ENCODE measurements at regions not wholly inside any gene's neighbourhood (a gene's known extent, or its start where the extent isn't known, plus 50 kb on each side); places are given as distances from the start of the nearest gene placed in this dataset.

GRCh38 chr4:124409044-124409443 lies 303.5 kb downstream of the ANKRD50 start:
- Mint-ChIP-seq H3K27ac (no peak overlapping the region), H3K9me3 (peaks cover 7% of the 10 kb centered on the region), H3K4me3 (no peak overlapping the region), H3K4me1 (no peaks in the 10 kb centered on the region), H3K36me3 (no peaks in the 10 kb centered on the region)
- ATAC-seq (no peak), DNase-seq (ENCODE audit: low spot score in 2 of 2) (no peak)

GRCh38 chr4:124414276-124415040 lies 298.1 kb downstream of the ANKRD50 start:
- Mint-ChIP-seq H3K4me3 (no peak overlapping the region), H3K4me1 (no peaks in the 10 kb centered on the region), H3K9me3 (peaks cover 10% of the 10 kb centered on the region), H3K36me3 (no peaks in the 10 kb centered on the region), H3K27ac (no peak overlapping the region)
- DNase-seq (ENCODE audit: low spot score in 2 of 2): no peak
- no peak for ATAC-seq

- no peak overlapping the region for H3K27ac Mint-ChIP-seq
- ATAC-seq (no peak), DNase-seq (ENCODE audit: low spot score in 2 of 2) (no peak)
- H3K4me1 Mint-ChIP-seq: no peaks in the 10 kb centered on the region
- no peak overlapping the region for H3K4me3 Mint-ChIP-seq
- H3K36me3 Mint-ChIP-seq: no peaks in the 10 kb centered on the region
- peaks cover 10% of the 10 kb centered on the region for H3K9me3 Mint-ChIP-seq
Measured at GRCh38 chr4:124415146-124415545, 297.4 kb downstream of the ANKRD50 start.

- ATAC-seq (no peak), DNase-seq (ENCODE audit: low spot score in 2 of 2) (no peak)
- Mint-ChIP-seq H3K4me3 (no peak overlapping the region), H3K27ac (no peak overlapping the region), H3K4me1 (no peaks in the 10 kb centered on the region), H3K9me3 (peaks cover 6% of the 10 kb centered on the region), H3K36me3 (no peaks in the 10 kb centered on the region)
Measured at GRCh38 chr4:124417371-124417770, 295.2 kb downstream of the ANKRD50 start.

- H3K4me1 Mint-ChIP-seq: no peaks in the 10 kb centered on the region
- DNase-seq (ENCODE audit: low spot score in 2 of 2) (no peak), ATAC-seq (no peak)
- peaks cover 6% of the 10 kb centered on the region for H3K9me3 Mint-ChIP-seq
- no peak overlapping the region for H3K4me3 Mint-ChIP-seq
- H3K36me3 Mint-ChIP-seq: no peaks in the 10 kb centered on the region
- no peak overlapping the region for H3K27ac Mint-ChIP-seq
Measured at GRCh38 chr4:124420166-124420695, 292.3 kb downstream of the ANKRD50 start.

- Mint-ChIP-seq H3K36me3 (no peaks in the 10 kb centered on the region), H3K4me3 (no peak overlapping the region), H3K4me1 (no peaks in the 10 kb centered on the region), H3K9me3 (peaks cover 4% of the 10 kb centered on the region), H3K27ac (no peak overlapping the region)
- ATAC-seq: no peak
- no peak for DNase-seq (ENCODE audit: low spot score in 2 of 2)
Measured at GRCh38 chr4:124423160-124423559, 289.4 kb downstream of the ANKRD50 start.

- Mint-ChIP-seq H3K36me3 (no peaks in the 10 kb centered on the region), H3K9me3 (peaks cover 4% of the 10 kb centered on the region), H3K4me3 (no peak overlapping the region), H3K4me1 (no peaks in the 10 kb centered on the region), H3K27ac (no peak overlapping the region)
- ATAC-seq: no peak
- no peak for DNase-seq (ENCODE audit: low spot score in 2 of 2)
Measured at GRCh38 chr4:124426279-124426678, 286.3 kb downstream of the ANKRD50 start.

- H3K4me1 Mint-ChIP-seq: no peaks in the 10 kb centered on the region
- ATAC-seq: no peak
- no peak overlapping the region for H3K27ac Mint-ChIP-seq
- H3K4me3 Mint-ChIP-seq: no peak overlapping the region
- no peaks in the 10 kb centered on the region for H3K36me3 Mint-ChIP-seq
- H3K9me3 Mint-ChIP-seq: peaks cover 4% of the 10 kb centered on the region
- no peak for DNase-seq (ENCODE audit: low spot score in 2 of 2)
Measured at GRCh38 chr4:124427095-124427767, 285.3 kb downstream of the ANKRD50 start.

- Mint-ChIP-seq H3K4me3 (no peak overlapping the region), H3K4me1 (no peaks in the 10 kb centered on the region), H3K9me3 (peaks cover 4% of the 10 kb centered on the region), H3K27ac (no peak overlapping the region), H3K36me3 (no peaks in the 10 kb centered on the region)
- DNase-seq (ENCODE audit: low spot score in 2 of 2) (no peak), ATAC-seq (no peak)
Measured at GRCh38 chr4:124428648-124429047, 283.9 kb downstream of the ANKRD50 start.

- no peak for ATAC-seq
- no peak for DNase-seq (ENCODE audit: low spot score in 2 of 2)
- Mint-ChIP-seq H3K36me3 (no peaks in the 10 kb centered on the region), H3K4me3 (no peak overlapping the region), H3K4me1 (no peaks in the 10 kb centered on the region), H3K27ac (no peak overlapping the region), H3K9me3 (peaks cover 4% of the 10 kb centered on the region)
Measured at GRCh38 chr4:124429746-124430250, 282.7 kb downstream of the ANKRD50 start.

GRCh38 chr4:124431653-124432192 lies 280.8 kb downstream of the ANKRD50 start:
- H3K4me1 Mint-ChIP-seq: no peaks in the 10 kb centered on the region
- H3K9me3 Mint-ChIP-seq: peaks cover 6% of the 10 kb centered on the region
- no peak overlapping the region for H3K4me3 Mint-ChIP-seq
- DNase-seq (ENCODE audit: low spot score in 2 of 2) (no peak), ATAC-seq (no peak)
- H3K27ac Mint-ChIP-seq: no peak overlapping the region
- no peaks in the 10 kb centered on the region for H3K36me3 Mint-ChIP-seq

- Mint-ChIP-seq H3K4me3 (no peak overlapping the region), H3K27ac (no peak overlapping the region), H3K36me3 (no peaks in the 10 kb centered on the region), H3K9me3 (peaks cover 6% of the 10 kb centered on the region), H3K4me1 (no peaks in the 10 kb centered on the region)
- no peak for DNase-seq (ENCODE audit: low spot score in 2 of 2)
- no peak for ATAC-seq
Measured at GRCh38 chr4:124432500-124432899, 280.0 kb downstream of the ANKRD50 start.

GRCh38 chr4:124433044-124433443 lies 279.5 kb downstream of the ANKRD50 start:
- Mint-ChIP-seq H3K4me1 (no peaks in the 10 kb centered on the region), H3K36me3 (no peaks in the 10 kb centered on the region), H3K9me3 (peaks cover 3% of the 10 kb centered on the region), H3K27ac (no peak overlapping the region), H3K4me3 (no peak overlapping the region)
- ATAC-seq (no peak), DNase-seq (ENCODE audit: low spot score in 2 of 2) (no peak)

GRCh38 chr4:124433500-124433899 lies 279.0 kb downstream of the ANKRD50 start:
- Mint-ChIP-seq H3K4me3 (no peak overlapping the region), H3K4me1 (no peaks in the 10 kb centered on the region), H3K36me3 (no peaks in the 10 kb centered on the region), H3K9me3 (peaks cover 3% of the 10 kb centered on the region), H3K27ac (no peak overlapping the region)
- DNase-seq (ENCODE audit: low spot score in 2 of 2) (no peak), ATAC-seq (no peak)

- ATAC-seq (no peak), DNase-seq (ENCODE audit: low spot score in 2 of 2) (no peak)
- H3K27ac Mint-ChIP-seq: no peak overlapping the region
- H3K9me3 Mint-ChIP-seq: peaks cover 3% of the 10 kb centered on the region
- H3K36me3 Mint-ChIP-seq: no peaks in the 10 kb centered on the region
- no peaks in the 10 kb centered on the region for H3K4me1 Mint-ChIP-seq
- no peak overlapping the region for H3K4me3 Mint-ChIP-seq
Measured at GRCh38 chr4:124435274-124435950, 277.1 kb downstream of the ANKRD50 start.

Measured in stimulated activated effector memory CD8-positive, alpha-beta T cell treated with anti-CD3 and anti-CD28 coated beads, Interleukin-12 subunit alpha, Interleukin-12 subunit beta, amount 100 ng/mL, for 72 hours (primary cell).